ENCODE measurements at regions not wholly inside any gene's neighbourhood (a gene's known extent, or its start where the extent isn't known, plus 50 kb on each side); places are given as distances from the start of the nearest gene placed in this dataset.

DNA sequence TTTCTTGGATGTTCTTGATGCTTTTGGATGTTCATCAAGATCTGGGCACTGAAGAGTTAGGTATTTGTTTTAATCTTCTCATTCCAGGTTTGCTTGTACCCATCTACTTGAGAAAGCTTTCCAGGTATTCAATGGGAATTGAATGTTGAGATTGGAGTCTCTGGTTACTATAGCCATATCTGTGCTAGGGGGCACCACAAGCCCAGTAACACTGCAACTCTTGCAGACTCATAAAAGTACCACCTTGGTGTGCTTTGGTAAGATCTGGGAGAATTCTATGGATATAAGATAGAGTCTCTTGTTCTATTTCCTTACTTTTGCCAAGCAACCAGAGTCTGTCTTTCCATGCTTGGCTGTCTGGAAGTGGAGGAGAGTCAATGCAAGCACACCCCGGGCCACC, 518.9 kb upstream of the VRK2 start:
- no peak for DNase-seq

DNA sequence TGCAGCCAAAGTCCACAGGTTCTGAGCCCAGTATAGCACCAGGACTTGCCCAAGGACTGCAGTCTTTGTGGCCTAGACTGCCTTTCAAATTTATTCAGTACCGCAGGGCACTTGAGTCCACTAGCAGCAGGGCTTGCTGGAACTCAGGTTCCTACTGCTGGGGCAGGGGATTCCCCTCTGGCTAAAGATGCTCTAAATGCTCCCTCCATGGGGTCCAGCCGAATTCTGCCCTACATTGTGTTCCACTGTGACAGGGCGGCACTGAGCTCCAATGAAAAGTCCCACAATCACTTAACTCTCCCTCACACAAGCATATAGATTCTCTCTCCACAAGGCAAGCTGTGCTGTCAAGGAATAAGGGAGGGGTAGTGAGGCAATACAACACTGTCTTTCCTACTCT, 518.1 kb upstream of the VRK2 start:
- no peak for DNase-seq

DNA sequence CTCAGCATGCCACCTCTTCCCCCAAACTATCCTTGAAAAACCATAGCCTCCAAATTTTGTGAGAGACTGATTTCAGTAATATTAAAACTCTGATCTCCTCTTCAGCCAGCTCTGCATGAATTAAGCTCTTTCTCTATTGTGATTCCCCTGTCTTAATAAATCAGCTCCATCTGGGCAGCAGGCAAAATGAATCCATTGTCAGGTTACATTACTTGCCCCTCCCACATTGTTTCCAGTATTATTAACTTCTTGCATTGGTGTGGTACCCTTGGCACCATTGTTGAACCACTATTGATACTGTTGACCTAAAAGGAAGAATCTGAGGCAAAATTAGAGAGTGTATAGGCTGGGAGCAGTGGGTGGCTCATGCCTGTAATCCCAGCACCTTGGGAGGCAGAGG, 512.2 kb upstream of the VRK2 start:
- DNase-seq, result no peak

GRCh38 chr2:57536535-57537231, 509.9 kb upstream of the VRK2 start:
- no peak for DNase-seq

DNA sequence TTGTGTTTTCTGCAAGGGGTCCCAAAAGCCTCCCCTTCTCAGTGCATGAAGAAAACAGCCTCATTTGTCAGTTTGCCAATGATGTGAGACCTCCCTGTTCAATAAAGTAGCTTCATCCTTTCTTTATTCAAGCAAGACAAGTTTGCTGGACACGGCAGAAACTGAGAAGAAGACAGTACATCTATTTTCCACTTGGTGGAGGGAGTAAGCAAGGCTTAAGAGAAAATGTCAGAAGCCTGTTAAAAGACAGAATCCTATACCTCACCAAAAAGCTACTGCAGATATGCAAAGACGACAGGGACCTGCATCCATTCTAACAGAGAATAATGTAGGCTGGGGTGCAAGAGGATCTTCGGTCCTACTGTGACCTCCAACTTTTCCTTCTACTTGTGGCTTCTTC, 506.8 kb upstream of the VRK2 start:
- no peak for DNase-seq

DNA sequence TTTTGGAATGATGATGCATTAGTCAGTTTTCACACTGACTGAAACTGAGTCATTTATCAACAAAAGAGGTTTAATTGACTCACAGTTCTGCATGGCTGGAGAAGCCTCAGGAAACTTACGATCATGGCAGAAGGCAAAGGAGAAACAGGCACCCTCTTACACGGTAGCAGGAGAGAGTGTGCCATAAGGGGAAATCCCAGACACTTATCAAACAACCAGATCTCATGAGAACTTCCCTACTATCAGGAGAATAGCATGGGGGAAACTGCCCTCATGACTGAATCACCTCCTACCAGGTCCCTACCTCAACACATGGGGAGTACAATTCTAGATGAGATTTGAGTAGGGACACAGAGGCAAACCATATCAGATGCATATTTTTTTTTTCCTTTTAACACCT, 504.5 kb upstream of the VRK2 start:
- no peak for DNase-seq

DNA sequence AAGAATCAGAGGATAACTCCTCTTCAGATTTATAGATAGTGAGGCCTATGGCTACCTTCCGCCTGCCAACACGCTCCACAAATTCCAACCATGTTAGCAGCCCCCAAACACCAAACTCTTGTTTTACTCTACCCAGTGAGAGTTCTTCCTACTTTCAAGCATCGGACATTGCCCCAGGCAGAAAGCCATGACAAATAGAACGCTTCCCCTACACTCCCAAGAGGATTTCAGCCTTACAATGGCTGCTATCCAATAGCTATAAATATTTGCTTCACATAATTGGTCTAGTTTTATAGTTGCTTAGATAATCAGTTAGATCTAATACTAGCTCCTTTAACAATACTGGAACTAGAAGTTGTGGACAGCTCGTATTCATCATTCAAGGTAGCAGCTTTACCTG, 503.4 kb upstream of the VRK2 start:
- no peak for DNase-seq

- DNase-seq, result no peak
Observed at GRCh38 chr2:57544624-57545023, 502.0 kb upstream of the VRK2 start.

DNA sequence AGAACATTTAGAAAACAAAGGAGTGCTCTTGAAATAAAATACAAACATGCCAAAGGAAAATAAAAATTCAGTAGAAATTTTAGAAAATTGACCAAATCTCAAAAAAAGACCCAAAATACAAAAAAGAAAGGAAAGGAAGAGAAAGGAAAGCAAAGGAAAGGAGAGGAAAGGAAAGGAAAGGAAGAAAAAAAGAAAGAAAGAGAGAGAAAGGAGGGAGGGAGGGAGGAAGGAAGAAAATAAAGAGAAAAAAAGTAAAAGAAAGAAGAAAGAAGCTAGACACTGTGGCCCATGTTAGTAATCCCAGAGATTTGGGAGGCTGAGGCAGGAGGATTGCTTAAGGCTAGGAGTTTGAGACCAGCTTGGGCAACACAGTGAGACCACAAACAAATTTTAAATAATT, 500.1 kb upstream of the VRK2 start:
- no peak for DNase-seq

- no peak for DNase-seq
Observed at GRCh38 chr2:57549642-57550102, 496.9 kb upstream of the VRK2 start.

GRCh38 chr2:57550912-57551311, 495.7 kb upstream of the VRK2 start:
- no peak for DNase-seq

- DNase-seq, result no peak
Observed at GRCh38 chr2:57552885-57553284, 493.7 kb upstream of the VRK2 start.

DNA sequence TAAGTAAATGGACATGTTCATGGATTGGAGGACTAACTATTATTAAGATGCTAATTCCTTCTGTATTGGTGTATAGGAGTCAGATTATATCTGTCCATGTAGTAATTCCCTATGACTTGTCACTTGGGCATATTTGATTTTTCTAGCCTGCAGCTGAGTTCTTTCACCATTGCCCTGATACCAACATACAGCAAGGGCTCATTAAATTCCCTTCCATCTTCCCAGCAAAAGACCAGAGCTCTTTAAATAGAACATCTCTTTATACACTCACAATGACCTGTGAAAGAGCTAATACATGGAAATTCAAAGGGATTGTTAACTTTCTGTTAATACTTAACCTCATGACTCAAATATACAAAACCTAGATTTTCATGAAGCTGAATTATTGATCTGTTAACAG, 492.3 kb upstream of the VRK2 start:
- no peak for DNase-seq

DNA sequence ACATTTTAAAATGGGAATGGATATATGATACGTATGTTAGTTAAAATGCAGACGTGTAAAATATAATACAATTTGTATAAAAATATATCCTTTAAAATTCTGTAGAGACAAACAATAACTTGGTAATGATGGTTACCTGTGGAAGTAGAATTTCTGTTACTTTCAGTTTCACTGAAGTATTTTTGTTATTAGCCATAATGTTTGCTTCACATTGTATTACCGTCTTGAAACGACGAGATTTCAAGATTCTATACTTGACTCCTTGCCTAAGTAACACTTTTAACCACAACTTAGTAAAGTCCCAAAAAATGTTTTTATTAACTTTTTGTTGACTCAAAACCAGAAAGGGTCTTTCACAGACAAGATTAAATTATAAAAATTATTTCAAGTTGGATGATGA, 488.3 kb upstream of the VRK2 start:
- no peak for DNase-seq

DNA sequence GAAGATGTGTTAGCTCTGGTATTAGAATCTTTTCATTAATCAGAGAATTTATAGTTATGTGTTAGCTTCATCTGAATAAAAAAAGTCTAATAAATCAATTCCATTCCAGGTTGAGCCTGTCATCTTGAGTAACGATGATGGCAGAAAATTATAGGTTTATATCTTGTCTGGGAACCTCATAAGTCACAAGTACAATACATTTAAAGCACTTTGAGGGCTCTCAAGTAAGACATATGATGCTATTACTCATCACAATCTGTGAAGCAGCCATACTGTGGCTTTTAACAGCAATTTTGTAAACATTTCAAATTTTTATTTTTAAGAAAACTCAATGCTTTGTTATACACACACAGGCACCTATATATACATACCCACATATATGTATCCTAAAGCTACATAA, 484.1 kb upstream of the VRK2 start:
- DNase-seq, result no peak

DNA sequence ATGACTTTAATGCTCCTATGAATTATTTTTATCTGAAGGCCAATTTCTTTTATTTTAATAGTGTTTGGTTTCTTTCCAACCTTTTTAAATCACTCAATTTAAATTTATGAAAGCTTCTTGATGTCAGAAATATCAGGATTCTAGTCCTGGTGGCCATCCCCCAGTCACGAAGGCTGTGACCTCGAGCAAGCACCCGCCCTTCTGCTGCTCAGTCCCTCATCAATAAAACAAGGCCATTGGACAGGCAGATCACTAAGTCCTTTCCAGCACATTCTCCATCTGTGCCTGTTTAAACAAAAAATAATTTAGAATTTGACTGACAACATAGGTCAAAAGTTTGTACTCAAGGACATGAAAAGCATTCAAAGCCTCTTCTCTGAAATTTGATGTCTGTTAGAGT, 483.6 kb upstream of the VRK2 start:
- no peak for DNase-seq

DNA sequence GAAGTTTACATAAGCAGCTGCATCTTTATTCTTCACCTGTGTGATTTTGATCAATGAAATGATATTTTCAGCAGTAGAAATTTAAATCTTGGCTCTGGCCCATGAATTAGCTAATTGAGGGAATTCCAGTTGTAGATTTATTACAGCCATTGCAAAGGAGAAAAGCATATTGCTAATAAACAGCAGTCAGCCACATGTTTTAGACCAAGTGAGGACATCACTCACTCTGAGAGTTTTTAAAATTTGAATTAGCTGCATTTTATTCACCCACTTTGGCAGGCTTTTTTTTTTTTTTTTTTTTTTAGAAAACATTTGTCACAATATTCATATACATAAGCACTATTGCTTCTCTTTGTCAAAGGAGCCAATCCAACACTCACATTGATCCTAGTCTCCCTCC, 479.4 kb upstream of the VRK2 start:
- no peak for DNase-seq

- DNase-seq, result no peak
Observed at GRCh38 chr2:57569396-57569795, 477.2 kb upstream of the VRK2 start.

DNA sequence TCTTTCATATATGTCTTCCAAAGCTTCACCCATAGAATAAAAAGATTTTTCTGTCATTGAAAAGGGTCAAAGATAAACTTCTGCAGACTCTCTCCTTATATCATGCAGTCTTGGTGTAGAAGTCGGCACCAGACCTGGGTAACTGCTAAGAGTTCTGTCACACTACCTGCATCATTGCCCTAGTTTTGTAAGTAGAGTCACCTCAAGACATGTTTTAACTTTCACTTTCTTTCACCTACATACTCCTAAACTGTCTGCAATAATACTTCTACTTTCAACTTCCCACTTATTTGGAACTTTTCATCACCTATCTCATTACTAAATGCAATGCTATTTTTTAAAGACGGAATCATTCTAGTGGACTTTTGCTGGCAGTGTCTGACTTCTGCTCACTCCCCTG, 475.6 kb upstream of the VRK2 start:
- DNase-seq, result no peak

DNA sequence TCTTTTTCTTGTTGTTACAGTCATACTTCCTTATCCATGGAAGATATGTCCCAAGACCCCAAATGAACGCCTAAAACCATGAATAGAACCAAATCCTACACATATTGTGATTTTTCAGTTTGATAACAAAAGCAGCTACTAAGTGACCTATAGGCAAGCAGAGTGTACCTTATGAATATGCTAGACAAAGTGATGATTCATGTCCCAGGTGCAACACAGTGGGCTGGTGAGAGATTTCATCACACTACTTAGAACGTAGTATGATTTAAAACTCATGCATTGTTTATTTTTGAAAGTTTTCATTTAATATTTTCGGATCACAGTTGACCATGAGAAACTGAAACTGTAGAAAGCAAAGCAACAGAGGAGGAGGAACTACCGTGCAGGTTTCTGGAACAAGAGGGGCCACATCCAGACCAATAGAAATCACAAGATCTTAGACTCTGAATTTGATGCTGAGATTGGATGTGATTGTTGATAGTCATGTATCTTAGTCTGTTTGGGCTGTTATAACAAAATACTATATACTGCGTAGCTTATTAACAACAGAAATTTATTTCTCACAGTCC, 470.8 kb upstream of the VRK2 start:
- no peak for DNase-seq

DNA sequence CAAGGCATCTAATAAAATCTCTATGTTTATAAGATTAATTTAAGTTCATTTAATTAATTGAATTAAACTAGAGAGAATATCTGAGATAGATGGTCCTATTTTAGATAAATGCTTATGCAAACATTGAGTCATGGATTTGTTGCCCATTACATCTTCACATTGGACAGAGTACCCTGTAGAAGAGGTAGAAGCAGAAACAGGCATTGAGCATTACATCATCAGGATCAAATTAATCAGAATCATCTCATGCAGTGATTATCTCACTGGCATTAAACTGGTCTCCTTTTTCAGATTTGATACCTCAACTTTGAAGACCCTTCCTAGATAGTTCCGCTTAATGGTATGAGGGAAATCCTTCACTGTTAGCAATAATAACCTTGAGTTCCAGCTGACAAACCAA, 469.6 kb upstream of the VRK2 start:
- no peak for DNase-seq

- no peak for DNase-seq
Observed at GRCh38 chr2:57597940-57598339, 448.7 kb upstream of the VRK2 start.

- DNase-seq, result no peak
Observed at GRCh38 chr2:57598551-57598950, 448.1 kb upstream of the VRK2 start.

- DNase-seq, result no peak
Observed at GRCh38 chr2:57602733-57603132, 443.9 kb upstream of the VRK2 start.

GRCh38 chr2:57614988-57615387, 431.6 kb upstream of the VRK2 start:
- DNase-seq, result no peak
